PC-3 (cell line): ENCODE measurements at regions not wholly inside any gene's neighbourhood (a gene's known extent, or its start where the extent isn't known, plus 50 kb on each side); places are given as distances from the start of the nearest gene placed in this dataset.

Experiments used
- ATAC-seq: fragments of 200-7000 bp; cut with Tn5 transposase; 2 replicates; pipeline ENCODE4 v1.9.1; 2020; ENCODE audit warnings: mild to moderate bottlenecking, moderate library complexity
- BruUV-seq: library from RNA; stranded (reverse); fragments of 400-500 nt; replicated peaks from 2 replicates; lab custom pipeline; 2021; lab: Mats Ljungman, UMichigan
- CTCF ChIA-PET: fragments of 300-600 bp; sonication (Branson Sonifier 250); formaldehyde crosslinking; loops from one replicate; lab custom pipeline; 2022; ENCODE audit warnings: antibody characterized with exemption; lab: Charles Lee
- POLR2A ChIA-PET: fragments of 300-600 bp; sonication (Branson Sonifier 250); formaldehyde crosslinking; loops from one replicate; lab custom pipeline; 2022; ENCODE audit warnings: antibody characterized with exemption; ENCODE audit not compliant: unreplicated experiment; lab: Charles Lee
- DNase-seq: peaks from one replicate; pipeline ENCODE4 v3.0.0-alpha.2; 2015
- H2AFZ ChIP-seq: fragments of 300-600 bp; sonication (generic); 2 replicates; pipeline ENCODE4 v1.6.0; 2016; ENCODE audit warnings: antibody characterized with exemption, low read length
- H3F3A ChIP-seq: fragments of 300-600 bp; sonication (generic); one replicate; pipeline ENCODE4 v1.6.0; 2017; ENCODE audit warnings: antibody characterized with exemption, low read length, control low read depth, mild to moderate bottlenecking; ENCODE audit not compliant: unreplicated experiment
- H3K27ac ChIP-seq: fragments of 300-600 bp; sonication (generic); 2 replicates; pipeline ENCODE4 v1.5.1; 2016; ENCODE audit warnings: mild to moderate bottlenecking, low read length
- H3K27me3 ChIP-seq: fragments of 300-600 bp; sonication (generic); 2 replicates; pipeline ENCODE4 v1.6.1; 2016; ENCODE audit warnings: low read length, mixed read lengths
- H3K36me3 ChIP-seq: fragments of 300-600 bp; sonication (generic); 2 replicates; pipeline ENCODE4 v1.6.1; 2016; ENCODE audit warnings: low read depth, mixed run types, low read length, mixed read lengths
- H3K4me1 ChIP-seq: fragments of 300-600 bp; sonication (generic); 2 replicates; pipeline ENCODE4 v1.5.1; 2016; ENCODE audit warnings: low read length; ENCODE audit not compliant: insufficient read depth
- H3K4me2 ChIP-seq: fragments of 300-600 bp; sonication (generic); 2 replicates; pipeline ENCODE4 v1.6.0; 2016; ENCODE audit warnings: low read length
- H3K4me3 ChIP-seq: fragments of 300-600 bp; sonication (generic); 2 replicates; pipeline ENCODE4 v1.5.1; 2016; ENCODE audit warnings: mild to moderate bottlenecking, low read length, mixed read lengths
- H3K79me2 ChIP-seq: fragments of 300-600 bp; sonication (generic); 2 replicates; pipeline ENCODE4 v1.6.1; 2017; ENCODE audit warnings: low read length, mixed read lengths
- H3K9ac ChIP-seq: fragments of 300-600 bp; sonication (generic); 2 replicates; pipeline ENCODE4 v1.6.0; 2016; ENCODE audit warnings: mild to moderate bottlenecking, low read length
- H3K9me2 ChIP-seq: fragments of 300-600 bp; sonication (generic); replicated peaks from 2 replicates; pipeline ENCODE4 v1.6.1; 2016; ENCODE audit warnings: mixed run types, low read length, mixed read lengths
- H3K9me3 ChIP-seq: fragments of 300-600 bp; sonication (generic); 2 replicates; pipeline ENCODE4 v1.6.1; 2016; ENCODE audit warnings: low read length, mixed read lengths
- H4K20me1 ChIP-seq: fragments of 300-600 bp; sonication (generic); 2 replicates; pipeline ENCODE4 v1.6.1; 2016; ENCODE audit warnings: low read length, mixed read lengths
- CTCF ChIP-seq: fragments of 300-600 bp; sonication (generic); conservative IDR thresholded peaks from 2 replicates; pipeline ENCODE4 v1.5.1; 2017; ENCODE audit warnings: antibody characterized with exemption, low read depth, mild to moderate bottlenecking, low read length
- EZH2 ChIP-seq: fragments of 300-600 bp; sonication (generic); IDR thresholded peaks from one replicate; pipeline ENCODE4 v1.6.1; 2017; ENCODE audit warnings: antibody characterized with exemption, mild to moderate bottlenecking, low read length; ENCODE audit not compliant: unreplicated experiment
- EZH2phosphoT487 ChIP-seq: fragments of 300-600 bp; sonication (generic); IDR thresholded peaks from 2 replicates; pipeline ENCODE4 v1.6.1; 2018; ENCODE audit warnings: mild to moderate bottlenecking, antibody characterized with exemption, low read length, borderline replicate concordance
- intact Hi-C: fragments of 100-400 bp; cut with micrococcal nuclease; formaldehyde crosslinking; loops from 2 replicates; pipeline ENCODE4 v1.9.0; 2023

GRCh38 chr7:126005064-126005463 is 1075.4 kb upstream of the POT1 start:
- ChIA-PET POLR2A (no interaction called here), CTCF (no interaction called here)
- Histone ChIP-seq H2AFZ (no peak overlapping the region), H3K9me3 (no peaks in the 10 kb centered on the region; the same call in 1 of the 2 replicates), H3K4me2 (no peak overlapping the region), H3K36me3 (no peaks in the 10 kb centered on the region), H3K9me2 (no peaks in the 10 kb centered on the region), H4K20me1 (no peaks in the 10 kb centered on the region), H3K79me2 (no peaks in the 10 kb centered on the region), H3K27ac (no peak overlapping the region), H3K4me3 (no peak overlapping the region), H3F3A (no peaks in the 10 kb centered on the region), H3K27me3 (no peaks in the 10 kb centered on the region), H3K4me1 (no peaks in the 10 kb centered on the region), H3K9ac (no peak overlapping the region)
- ATAC-seq (no peak), DNase-seq (no peak)
- TF ChIP-seq EZH2: no peak
- no peak for TF ChIP-seq EZH2phosphoT487
- no peak for TF ChIP-seq CTCF
- intact Hi-C loops: no loop called here
- BruUV-seq: no TSS peak

DNA sequence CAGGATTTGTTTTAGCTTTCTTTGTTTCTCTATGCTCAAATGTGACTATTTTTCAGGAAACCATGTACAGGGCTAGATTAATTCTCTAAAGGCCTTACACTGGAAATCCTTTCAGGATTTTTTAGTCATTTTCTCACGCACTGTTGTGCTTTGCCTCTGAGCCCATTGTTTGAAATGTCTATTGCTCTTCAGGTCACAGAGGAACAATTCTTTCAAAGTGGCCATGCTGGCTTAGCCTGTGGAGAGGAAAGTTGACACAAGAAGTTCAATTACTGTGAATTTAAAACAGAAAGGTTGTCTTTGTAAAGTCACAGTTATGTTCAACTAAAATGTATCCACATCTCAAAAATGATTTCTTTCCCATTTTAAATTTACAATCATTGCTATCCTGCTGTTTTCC is 1071.7 kb upstream of the POT1 start:
- no peak overlapping the region for H3K9ac ChIP-seq
- no peaks in the 10 kb centered on the region for H3K9me2 ChIP-seq
- H2AFZ ChIP-seq: no peak overlapping the region
- no peak for DNase-seq
- no peak for ATAC-seq
- BruUV-seq: no TSS peak
- H3K36me3 ChIP-seq: no peaks in the 10 kb centered on the region
- no peaks in the 10 kb centered on the region for H3F3A ChIP-seq
- H3K4me1 ChIP-seq: no peaks in the 10 kb centered on the region
- no peak for TF ChIP-seq EZH2phosphoT487
- TF ChIP-seq EZH2: no peak
- no peak for TF ChIP-seq CTCF
- no peak overlapping the region for H3K27ac ChIP-seq
- no peaks in the 10 kb centered on the region for H4K20me1 ChIP-seq
- peaks cover 2% of the 10 kb centered on the region; the same call in 1 of the 2 replicates for H3K9me3 ChIP-seq
- no peaks in the 10 kb centered on the region for H3K79me2 ChIP-seq
- CTCF ChIA-PET: no interaction called here
- intact Hi-C loops: no loop called here
- no peak overlapping the region for H3K4me3 ChIP-seq
- no peaks in the 10 kb centered on the region for H3K27me3 ChIP-seq
- POLR2A ChIA-PET: no interaction called here
- H3K4me2 ChIP-seq: no peak overlapping the region

DNA sequence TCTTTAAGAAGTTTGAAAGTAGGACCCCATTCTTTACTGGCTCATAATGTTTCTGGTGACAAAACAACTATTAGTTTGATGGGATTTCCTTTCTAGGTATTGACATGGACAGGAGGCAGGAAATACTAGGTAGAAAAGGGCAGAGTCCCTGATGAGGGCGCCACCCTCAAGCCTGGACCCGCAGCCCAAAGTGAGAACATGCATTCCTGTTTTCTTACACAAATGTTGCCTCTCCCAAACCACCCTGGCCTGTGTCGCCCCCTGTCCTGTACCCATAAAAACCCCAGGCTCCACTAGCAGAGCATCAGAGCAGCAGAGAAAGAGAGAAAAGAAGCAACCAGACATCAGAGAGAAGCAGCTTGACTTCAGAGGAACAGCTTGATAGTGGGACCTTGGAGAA is 1055.2 kb upstream of the POT1 start:
- Histone ChIP-seq H3K79me2 (no peaks in the 10 kb centered on the region), H3K4me1 (no peaks in the 10 kb centered on the region), H3K36me3 (no peaks in the 10 kb centered on the region), H3K4me3 (no peak overlapping the region), H3K27me3 (no peaks in the 10 kb centered on the region), H2AFZ (no peak overlapping the region), H3K9me2 (no peaks in the 10 kb centered on the region), H3K4me2 (no peak overlapping the region), H4K20me1 (no peaks in the 10 kb centered on the region), H3K27ac (no peak overlapping the region), H3F3A (no peaks in the 10 kb centered on the region), H3K9ac (no peak overlapping the region), H3K9me3 (0 out of 2 replicates have a peak, but pooled peaks cover 7% of the 10 kb centered on the region)
- DNase-seq: no peak
- ChIA-PET CTCF (no interaction called here), POLR2A (no interaction called here)
- no TSS peak for BruUV-seq
- no peak for ATAC-seq
- TF ChIP-seq EZH2phosphoT487: no peak
- no peak for TF ChIP-seq CTCF
- TF ChIP-seq EZH2: no peak
- intact Hi-C loops: no loop called here
